SHP77 treated with DMSO at 0.1 percent for 48 hours (cell line): ENCODE measurements at regions not wholly inside any gene's neighbourhood (a gene's known extent, or its start where the extent isn't known, plus 50 kb on each side); places are given as distances from the start of the nearest gene placed in this dataset.
"Not testable (repeated sequence)": the region's sequence is repeated elsewhere in the genome, so short reads cannot be mapped to it uniquely, and the experiment has no call there.

Experiments used
- DNase-seq: peaks from one replicate; lab custom pipeline; 2025; lab: John Stamatoyannopoulos, UW

- no peak for DNase-seq
These were observed 160.9 kb downstream of the RTL9 start for GRCh38 chrX:110519501-110519900.

- no peak for DNase-seq
These were observed 161.3 kb downstream of the RTL9 start for GRCh38 chrX:110519906-110520452.

GRCh38 chrX:110520652-110521051 is 162.0 kb downstream of the RTL9 start:
- not testable (repeated sequence) for DNase-seq

GRCh38 chrX:110531873-110532580 is 173.4 kb downstream of the RTL9 start:
- no peak for DNase-seq

- no peak for DNase-seq
These were observed 173.9 kb downstream of the RTL9 start for GRCh38 chrX:110532581-110532931.

- DNase-seq: no peak
These were observed 178.2 kb downstream of the RTL9 start for GRCh38 chrX:110536816-110537215.

- no peak for DNase-seq
These were observed 182.6 kb downstream of the RTL9 start for GRCh38 chrX:110541266-110541665.

- DNase-seq: not testable (repeated sequence)
These were observed 192.2 kb downstream of the RTL9 start for GRCh38 chrX:110550854-110551253.

GRCh38 chrX:110557864-110558263 is 199.2 kb downstream of the RTL9 start:
- DNase-seq: no peak

- no peak for DNase-seq
These were observed 199.8 kb downstream of the RTL9 start for GRCh38 chrX:110558406-110558805.

- DNase-seq: no peak
These were observed 202.4 kb downstream of the RTL9 start for GRCh38 chrX:110561034-110561433.

- DNase-seq: no peak
These were observed 204.6 kb downstream of the RTL9 start for GRCh38 chrX:110563282-110563681.

- no peak for DNase-seq
These were observed 209.8 kb downstream of the RTL9 start for GRCh38 chrX:110568441-110568840.

GRCh38 chrX:110569506-110569905 is 210.9 kb downstream of the RTL9 start:
- DNase-seq: no peak

GRCh38 chrX:110578270-110578669 is 217.3 kb downstream of the CHRDL1 start:
- no peak for DNase-seq

- DNase-seq: no peak
These were observed 211.5 kb downstream of the CHRDL1 start for GRCh38 chrX:110584083-110584482.

GRCh38 chrX:110588164-110588563 is 207.5 kb downstream of the CHRDL1 start:
- no peak for DNase-seq

GRCh38 chrX:110588853-110589252 is 206.8 kb downstream of the CHRDL1 start:
- no peak for DNase-seq

GRCh38 chrX:110600745-110601310 is 194.8 kb downstream of the CHRDL1 start:
- no peak for DNase-seq

GRCh38 chrX:110614596-110614995 is 181.0 kb downstream of the CHRDL1 start:
- no peak for DNase-seq
